Thoracic aorta (tissue), 2 donors: ENCODE measurements at regions not wholly inside any gene's neighbourhood (a gene's known extent, or its start where the extent isn't known, plus 50 kb on each side); places are given as distances from the start of the nearest gene placed in this dataset.

ENCODE experiments used
- ATAC-seq: fragments of 150-250 bp; one replicate; pipeline ENCODE4 v1.8.0; 2017; ENCODE audit warnings: low read depth; ENCODE audit not compliant: insufficient number of reproducible peaks, low FRiP score
- DNase-seq: peaks from one replicate; pipeline ENCODE4 v3.0.0-alpha.2; 2020; ENCODE audit warnings: low spot score
- H3K27ac ChIP-seq, 2 donors: fragments of 200-600 bp; sonication (generic); 1 replicate in 1 of 2; 2 replicates in 1 of 2; pipeline ENCODE4 v1.5.1; 2016; ENCODE audit warnings: mild to moderate bottlenecking in 2 of 2, moderate library complexity in 2 of 2
- H3K27me3 ChIP-seq: fragments of 200-600 bp; sonication (generic); replicated peaks from 2 replicates; pipeline ENCODE4 v1.6.0; 2016; ENCODE audit warnings: mild to moderate bottlenecking; ENCODE audit not compliant: insufficient read depth
- H3K36me3 ChIP-seq: fragments of 200-600 bp; sonication (generic); one replicate; pipeline ENCODE4 v1.5.1; 2016
- H3K4me1 ChIP-seq, 2 donors: fragments of 200-600 bp; sonication (generic); 1 replicate in 1 of 2; 2 replicates in 1 of 2; pipeline versions ENCODE4 v1.5.1 to v1.6.0; 2016; ENCODE audit warnings: low read depth in 2 of 2, mild to moderate bottlenecking in 1 of 2; ENCODE audit not compliant: control insufficient read depth in 1 of 2
- H3K4me3 ChIP-seq: fragments of 200-600 bp; sonication (generic); 2 replicates; pipeline ENCODE4 v1.5.1; 2016; ENCODE audit warnings: mild to moderate bottlenecking
- H3K9me3 ChIP-seq: fragments of 200-600 bp; sonication (generic); 2 replicates; pipeline ENCODE4 v1.5.1; 2016
- CTCF ChIP-seq: fragments of 200-600 bp; sonication (generic); IDR thresholded peaks from one replicate; pipeline ENCODE4 v1.5.1; 2019; ENCODE audit warnings: antibody characterized with exemption

- no peak for DNase-seq
Observed at GRCh38 chr4:3682236-3683076, 83.7 kb upstream of the ADRA2C start.

DNA sequence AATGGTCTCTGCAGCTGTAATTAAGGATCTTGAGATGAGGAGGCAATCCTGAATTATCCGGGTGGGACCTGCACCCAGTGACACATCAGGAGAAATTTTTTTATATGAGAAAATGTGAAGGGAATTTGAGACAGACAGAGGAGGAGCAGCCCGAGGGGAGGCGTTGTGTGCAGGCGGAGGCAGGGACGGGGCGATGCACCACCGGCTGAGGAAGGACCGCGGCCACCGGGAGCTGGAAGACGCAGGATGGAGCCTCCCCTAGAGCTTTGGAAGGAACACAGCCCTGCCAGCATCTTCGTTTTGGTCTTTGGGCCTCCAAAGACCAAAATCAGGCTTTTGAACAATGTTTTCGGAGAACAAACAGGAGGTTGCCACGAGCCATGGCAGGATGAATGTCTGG, 85.0 kb upstream of the ADRA2C start:
- TF ChIP-seq CTCF = no peak
- Histone ChIP-seq H3K36me3 (no peaks in the 10 kb centered on the region), H3K9me3 (no peaks in the 10 kb centered on the region), H3K27me3 (no peaks in the 10 kb centered on the region), H3K4me1 (no peaks in the 10 kb centered on the region), H3K27ac (no peak overlapping the region), H3K4me3 (no peak overlapping the region)
- ATAC-seq = no peak
- no peak for DNase-seq

More at GRCh38 chr4:3682236-3683076, 83.7 kb upstream of the ADRA2C start:
- Histone ChIP-seq H3K4me3 (no peak overlapping the region), H3K27ac (no peak overlapping the region), H3K27me3 (no peaks in the 10 kb centered on the region), H3K9me3 (no peaks in the 10 kb centered on the region), H3K4me1 (no peaks in the 10 kb centered on the region), H3K36me3 (no peaks in the 10 kb centered on the region)
- ATAC-seq = no peak
- TF ChIP-seq CTCF = no peak

GRCh38 chr4:3680656-3681055, 85.5 kb upstream of the ADRA2C start:
- no peaks in the 10 kb centered on the region for H3K27me3 ChIP-seq
- H3K27ac ChIP-seq = no peak overlapping the region
- H3K36me3 ChIP-seq = no peaks in the 10 kb centered on the region
- H3K4me3 ChIP-seq = no peak overlapping the region
- ATAC-seq (no peak), DNase-seq (no peak)
- no peaks in the 10 kb centered on the region for H3K4me1 ChIP-seq
- no peaks in the 10 kb centered on the region for H3K9me3 ChIP-seq
- no peak for TF ChIP-seq CTCF

DNA sequence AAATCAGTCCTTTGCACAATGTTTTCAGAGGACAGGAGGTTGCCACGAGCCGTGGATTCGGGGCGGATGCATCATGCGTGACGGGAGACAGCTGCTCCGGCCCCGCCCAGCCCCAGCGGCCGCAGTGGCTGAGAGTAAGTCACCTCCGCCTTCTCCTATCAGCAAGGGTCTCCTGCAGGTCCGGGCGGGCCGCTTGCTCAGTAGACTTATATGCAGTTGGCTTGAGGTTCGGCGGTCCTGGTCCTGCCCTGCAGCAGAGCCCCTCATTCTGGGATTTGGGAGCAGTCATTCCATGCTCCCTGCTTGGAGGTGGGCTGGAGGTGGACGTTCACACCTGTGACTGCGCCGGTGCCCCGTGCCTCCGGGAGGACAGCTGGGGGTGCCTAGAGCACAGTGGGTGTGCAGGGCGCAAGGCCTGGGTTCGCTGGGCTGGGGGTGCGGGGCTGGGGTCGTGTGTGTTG, 86.3 kb upstream of the ADRA2C start:
- DNase-seq = no peak
- no peak overlapping the region for H3K27ac ChIP-seq
- TF ChIP-seq CTCF = no peak
- no peak for ATAC-seq
- no peaks in the 10 kb centered on the region for H3K36me3 ChIP-seq
- no peaks in the 10 kb centered on the region for H3K9me3 ChIP-seq
- H3K4me1 ChIP-seq = no peaks in the 10 kb centered on the region
- H3K27me3 ChIP-seq = no peaks in the 10 kb centered on the region
- no peak overlapping the region for H3K4me3 ChIP-seq

DNA sequence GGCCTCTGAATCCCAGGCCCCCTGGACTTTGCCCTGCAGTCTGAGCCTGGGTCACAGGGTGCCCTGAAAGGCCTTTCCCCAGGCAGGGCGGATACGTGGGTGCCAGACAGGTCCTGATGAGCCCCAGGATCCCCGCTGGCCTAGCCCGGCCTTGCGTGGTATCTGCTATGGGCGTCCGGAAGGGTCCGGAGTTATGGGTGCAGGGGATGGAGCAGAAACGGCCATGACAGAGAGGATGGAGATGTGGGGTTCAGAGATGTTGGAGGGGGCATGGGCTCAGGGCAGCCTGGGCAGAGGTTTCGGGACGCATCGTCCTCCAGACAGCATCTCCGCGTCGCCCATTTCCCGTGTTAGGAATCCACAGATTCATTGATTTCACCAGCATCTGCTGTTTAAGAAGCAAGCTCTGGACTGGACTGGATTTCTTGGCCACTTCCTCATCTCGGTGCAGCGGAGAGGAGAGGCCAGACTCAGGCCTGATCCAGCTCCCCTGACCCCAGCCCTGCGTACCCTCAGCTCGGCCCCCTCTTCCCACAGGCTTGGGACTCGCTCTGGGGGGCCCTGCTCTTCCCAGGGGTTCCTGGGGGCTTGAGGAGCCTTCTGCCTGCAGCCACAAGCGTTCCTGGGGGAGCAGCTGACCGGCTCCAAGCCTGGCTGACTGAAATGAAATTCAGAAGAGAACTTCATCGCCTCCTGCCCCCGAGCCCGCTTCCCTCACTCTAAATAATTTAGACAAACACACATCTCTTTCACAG, 86.9 kb upstream of the ADRA2C start:
- DNase-seq (no peak), ATAC-seq (no peak)
- H3K27me3 ChIP-seq = no peaks in the 10 kb centered on the region
- no peaks in the 10 kb centered on the region for H3K36me3 ChIP-seq
- TF ChIP-seq CTCF = no peak
- H3K9me3 ChIP-seq = no peaks in the 10 kb centered on the region
- H3K4me1 ChIP-seq = no peaks in the 10 kb centered on the region
- no peak overlapping the region for H3K27ac ChIP-seq
- H3K4me3 ChIP-seq = no peak overlapping the region
